H9 (cell line): ENCODE measurements at regions not wholly inside any gene's neighbourhood (a gene's known extent, or its start where the extent isn't known, plus 50 kb on each side); places are given as distances from the start of the nearest gene placed in this dataset.

Source experiments
- DNase-seq: peaks from one replicate; pipeline ENCODE4 v3.0.0-alpha.2; 2017
- H2AFZ ChIP-seq: one replicate; pipeline ENCODE4 v1.6.1; 2013; ENCODE audit warnings: mild to moderate bottlenecking, low read length, control low read depth, moderate library complexity
- H2AK5ac ChIP-seq: 2 replicates; pipeline ENCODE4 v1.6.1; 2013; ENCODE audit warnings: low read length, control low read depth, mixed read lengths; ENCODE audit not compliant: insufficient read length
- H2BK120ac ChIP-seq: one replicate; pipeline ENCODE4 v1.6.1; 2013; ENCODE audit warnings: low read depth, mild to moderate bottlenecking, low read length, control low read depth, inconsistent platforms; ENCODE audit not compliant: poor library complexity, severe bottlenecking
- H2BK12ac ChIP-seq: 2 replicates; pipeline ENCODE4 v1.6.1; 2013; ENCODE audit warnings: low read length, control low read depth, mixed read lengths, low read depth; ENCODE audit not compliant: insufficient read length
- H2BK15ac ChIP-seq: 2 replicates; pipeline ENCODE4 v1.6.1; 2013; ENCODE audit warnings: low read depth, low read length, control low read depth
- H2BK20ac ChIP-seq: one replicate; pipeline ENCODE4 v1.6.1; 2013; ENCODE audit warnings: low read depth, mild to moderate bottlenecking, low read length, control low read depth, inconsistent platforms; ENCODE audit not compliant: poor library complexity, severe bottlenecking
- H2BK5ac ChIP-seq: 2 replicates; pipeline ENCODE4 v1.6.1; 2013; ENCODE audit warnings: low read length, control low read depth, mixed read lengths; ENCODE audit not compliant: insufficient read length
- H3K14ac ChIP-seq: 2 replicates; pipeline ENCODE4 v1.6.1; 2013; ENCODE audit warnings: low read length, control low read depth; ENCODE audit not compliant: insufficient read depth
- H3K18ac ChIP-seq: 2 replicates; pipeline ENCODE4 v1.6.1; 2013; ENCODE audit warnings: low read depth, mild to moderate bottlenecking, mixed read lengths, low read length, control low read depth; ENCODE audit not compliant: insufficient read length
- H3K23ac ChIP-seq: 2 replicates; pipeline ENCODE4 v1.6.1; 2013; ENCODE audit warnings: low read length, control low read depth, mixed read lengths, low read depth; ENCODE audit not compliant: insufficient read length
- H3K23me2 ChIP-seq: 2 replicates; pipeline ENCODE4 v1.6.1; 2013; ENCODE audit warnings: low read depth, mild to moderate bottlenecking, mixed read lengths, low read length, control low read depth; ENCODE audit not compliant: insufficient read length, poor library complexity, severe bottlenecking
- H3K27ac ChIP-seq: 2 replicates; pipeline ENCODE4 v1.5.1; 2013; ENCODE audit warnings: low read length, control low read depth, mixed read lengths, low read depth; ENCODE audit not compliant: insufficient read length
- H3K27me3 ChIP-seq: 2 replicates; pipeline ENCODE4 v1.6.1; 2013; ENCODE audit warnings: low read length, control low read depth, inconsistent platforms; ENCODE audit not compliant: insufficient read depth
- H3K4ac ChIP-seq: 2 replicates; pipeline ENCODE4 v1.6.1; 2013; ENCODE audit warnings: low read depth, mild to moderate bottlenecking, control low read depth, inconsistent platforms, low read length, moderate library complexity
- H3K4me1 ChIP-seq: 2 replicates; pipeline ENCODE4 v1.6.1; 2013; ENCODE audit warnings: low read length, control low read depth, inconsistent platforms; ENCODE audit not compliant: insufficient read depth
- H3K4me2 ChIP-seq: 2 replicates; pipeline ENCODE4 v1.6.1; 2013; ENCODE audit warnings: low read length, control low read depth, mixed read lengths; ENCODE audit not compliant: insufficient read length, insufficient read depth
- H3K56ac ChIP-seq: 2 replicates; pipeline ENCODE4 v1.6.1; 2013; ENCODE audit warnings: low read depth, mild to moderate bottlenecking, mixed read lengths, low read length, control low read depth; ENCODE audit not compliant: insufficient read length
- H3K79me1 ChIP-seq: 2 replicates; pipeline ENCODE4 v1.6.1; 2013; ENCODE audit warnings: low read depth, mild to moderate bottlenecking, moderate library complexity, low read length, control low read depth, inconsistent platforms; ENCODE audit not compliant: insufficient read depth, poor library complexity, severe bottlenecking
- H3K79me2 ChIP-seq: 2 replicates; pipeline ENCODE4 v1.6.1; 2013; ENCODE audit warnings: low read length, control low read depth, inconsistent platforms; ENCODE audit not compliant: insufficient read depth
- H3K9ac ChIP-seq: 2 replicates; pipeline ENCODE4 v1.6.1; 2013; ENCODE audit warnings: low read length, control low read depth, mixed read lengths; ENCODE audit not compliant: insufficient read length; ENCODE audit errors: extremely low read depth
- H3K9me3 ChIP-seq: one replicate; pipeline ENCODE4 v1.6.1; 2013; ENCODE audit warnings: low read depth, low read length, inconsistent platforms; ENCODE audit not compliant: control insufficient read depth
- H3T11ph ChIP-seq: one replicate; pipeline ENCODE4 v1.6.1; 2013; ENCODE audit warnings: mild to moderate bottlenecking, low read length, control low read depth, inconsistent platforms
- H4K20me1 ChIP-seq: one replicate; pipeline ENCODE4 v1.6.1; 2013; ENCODE audit not compliant: control insufficient read depth, insufficient read length, insufficient read depth
- H4K5ac ChIP-seq: 2 replicates; pipeline ENCODE4 v1.6.1; 2013; ENCODE audit warnings: low read depth, mild to moderate bottlenecking, mixed read lengths, low read length, control low read depth; ENCODE audit not compliant: insufficient read length
- H4K8ac ChIP-seq: replicated peaks from 2 replicates; pipeline ENCODE4 v1.6.1; 2013; ENCODE audit warnings: low read length, control low read depth, mixed read lengths, low read depth; ENCODE audit not compliant: insufficient read length
- H4K91ac ChIP-seq: 2 replicates; pipeline ENCODE4 v1.6.1; 2013; ENCODE audit warnings: low read depth, mild to moderate bottlenecking, moderate library complexity, mixed read lengths, low read length, control low read depth; ENCODE audit not compliant: insufficient read length
- H3K27ac Mint-ChIP-seq, 3 experiments: 2 replicates in 2 of 3; 3 replicates in 1 of 3; pipeline ENCODE4 v1.8.0; 2020 to 2021; ENCODE audit warnings: mixed read lengths in 3 of 3, mild to moderate bottlenecking in 1 of 3, moderate library complexity in 1 of 3
- H3K27me3 Mint-ChIP-seq: 2 replicates; pipeline ENCODE4 v1.8.0; 2021; ENCODE audit warnings: low read depth, mild to moderate bottlenecking, moderate library complexity, mixed read lengths
- H3K36me3 Mint-ChIP-seq, 3 experiments: 2 replicates in 2 of 3; 3 replicates in 1 of 3; pipeline ENCODE4 v1.8.0; 2020 to 2021; ENCODE audit warnings: low read depth in 3 of 3, mixed read lengths in 3 of 3; ENCODE audit not compliant: insufficient read depth in 1 of 3
- H3K4me1 Mint-ChIP-seq, 2 experiments: 2 replicates each; pipeline ENCODE4 v1.8.0; 2020; ENCODE audit warnings: mixed read lengths in 2 of 2
- H3K4me3 Mint-ChIP-seq, 2 experiments: 2 replicates in 1 of 2; 3 replicates in 1 of 2; pipeline ENCODE4 v1.8.0; 2020 to 2021; ENCODE audit warnings: mild to moderate bottlenecking in 2 of 2, mixed read lengths in 2 of 2, moderate library complexity in 1 of 2
- H3K9me3 Mint-ChIP-seq, 2 experiments: 2 replicates in 1 of 2; 3 replicates in 1 of 2; pipeline ENCODE4 v1.8.0; 2020; ENCODE audit warnings: mild to moderate bottlenecking in 2 of 2, mixed read lengths in 2 of 2, moderate library complexity in 1 of 2
- WGBS: extraction: QIAGEN DNeasy Blood & Tissue Kit; methylation state at CpG from one replicate; pipeline ENCODE4 v1.1.7; 2013; ENCODE audit warnings: missing lambda C conversion rate, low lambda C conversion rate, mixed read lengths; ENCODE audit not compliant: insufficient read length; ENCODE audit errors: extremely low coverage; 5-methylcytosine and 5-hydroxymethylcytosine counted together
- TF ChIP-seq, protein P1 (sequence below): fragments of 200-600 bp; sonication (generic); conservative IDR thresholded peaks from 3 replicates; pipeline ENCODE4 v1.8.0; 2021; ENCODE audit warnings: antibody characterized with exemption, mild to moderate bottlenecking

DNA sequence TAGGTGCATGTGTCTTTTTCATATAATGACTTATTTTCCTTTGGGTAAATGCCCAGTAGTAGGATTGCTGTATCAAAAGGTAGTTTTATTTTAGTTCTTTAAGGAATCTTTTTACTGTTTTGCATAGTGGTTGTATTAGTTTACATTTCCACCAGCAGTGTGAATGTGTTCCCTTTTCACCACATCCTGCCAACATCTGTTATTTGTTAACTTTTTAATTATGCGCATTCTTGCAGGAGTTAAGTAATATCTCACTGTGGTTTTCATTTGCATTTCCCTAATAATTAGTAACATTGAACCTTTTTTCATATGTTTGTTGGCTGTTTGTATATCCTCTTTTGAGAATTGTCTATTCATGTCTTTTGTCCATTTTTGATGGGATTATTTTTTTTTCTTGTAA is 1761.9 kb downstream of the PLA2G4A start:
- TF ChIP-seq, protein P1, sequence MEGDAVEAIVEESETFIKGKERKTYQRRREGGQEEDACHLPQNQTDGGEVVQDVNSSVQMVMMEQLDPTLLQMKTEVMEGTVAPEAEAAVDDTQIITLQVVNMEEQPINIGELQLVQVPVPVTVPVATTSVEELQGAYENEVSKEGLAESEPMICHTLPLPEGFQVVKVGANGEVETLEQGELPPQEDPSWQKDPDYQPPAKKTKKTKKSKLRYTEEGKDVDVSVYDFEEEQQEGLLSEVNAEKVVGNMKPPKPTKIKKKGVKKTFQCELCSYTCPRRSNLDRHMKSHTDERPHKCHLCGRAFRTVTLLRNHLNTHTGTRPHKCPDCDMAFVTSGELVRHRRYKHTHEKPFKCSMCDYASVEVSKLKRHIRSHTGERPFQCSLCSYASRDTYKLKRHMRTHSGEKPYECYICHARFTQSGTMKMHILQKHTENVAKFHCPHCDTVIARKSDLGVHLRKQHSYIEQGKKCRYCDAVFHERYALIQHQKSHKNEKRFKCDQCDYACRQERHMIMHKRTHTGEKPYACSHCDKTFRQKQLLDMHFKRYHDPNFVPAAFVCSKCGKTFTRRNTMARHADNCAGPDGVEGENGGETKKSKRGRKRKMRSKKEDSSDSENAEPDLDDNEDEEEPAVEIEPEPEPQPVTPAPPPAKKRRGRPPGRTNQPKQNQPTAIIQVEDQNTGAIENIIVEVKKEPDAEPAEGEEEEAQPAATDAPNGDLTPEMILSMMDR = no peak
- Histone ChIP-seq H3K9ac (no peak overlapping the region), H2BK120ac (no peak overlapping the region), H4K20me1 (no peaks in the 10 kb centered on the region), H3K14ac (no peak overlapping the region), H2AFZ (no peak overlapping the region), H3K9me3 (no peaks in the 10 kb centered on the region), H3K27ac (no peak overlapping the region), H3K79me1 (no peaks in the 10 kb centered on the region), H3T11ph (no peak overlapping the region), H2BK5ac (no peak overlapping the region), H4K8ac (no peak overlapping the region), H2BK20ac (no peak overlapping the region), H4K5ac (no peak overlapping the region), H2AK5ac (no peak overlapping the region), H3K4ac (no peak overlapping the region), H3K56ac (no peak overlapping the region), H3K27me3 (no peaks in the 10 kb centered on the region), H3K79me2 (no peaks in the 10 kb centered on the region), H3K4me1 (no peaks in the 10 kb centered on the region), H2BK15ac (no peak overlapping the region), H3K23ac (no peak overlapping the region), H2BK12ac (no peak overlapping the region), H3K18ac (no peak overlapping the region), H3K4me2 (no peak overlapping the region), H4K91ac (no peak overlapping the region), H3K23me2 (no peaks in the 10 kb centered on the region)
- no peaks in the 10 kb centered on the region for H3K4me1 Mint-ChIP-seq
- no peaks in the 10 kb centered on the region for H3K27me3 Mint-ChIP-seq
- H3K36me3 Mint-ChIP-seq = no peaks in the 10 kb centered on the region; a peak in 1 of 7 replicates
- no CpG with 5 or more reads among the region's 1 CpG for WGBS
- DNase-seq = no peak
- H3K27ac Mint-ChIP-seq = no peak overlapping the region
- no peaks in the 10 kb centered on the region for H3K9me3 Mint-ChIP-seq
- no peak overlapping the region for H3K4me3 Mint-ChIP-seq
